GM23338 (cell line): ENCODE measurements at regions not wholly inside any gene's neighbourhood (a gene's known extent, or its start where the extent isn't known, plus 50 kb on each side); places are given as distances from the start of the nearest gene placed in this dataset.

Experiments
- ATAC-seq: fragments of 200-7000 bp; cut with Tn5 transposase; 3 replicates; pipeline ENCODE4 v1.9.1; 2020
- DNase-seq: peaks from one replicate; pipeline ENCODE4 v3.0.0-alpha.2; 2015; ENCODE audit warnings: low spot score
- H2AFZ ChIP-seq: fragments of 200-600 bp; sonication (generic); 2 replicates; pipeline ENCODE4 v1.8.0; 2016; ENCODE audit warnings: antibody characterized with exemption, mild to moderate bottlenecking, moderate library complexity
- H3F3A ChIP-seq: fragments of 200-600 bp; sonication (generic); replicated peaks from 2 replicates; pipeline ENCODE4 v1.8.0; 2017; ENCODE audit warnings: antibody characterized with exemption, mixed run types, low read depth
- H3K27ac ChIP-seq: fragments of 200-600 bp; sonication (generic); 2 replicates; pipeline ENCODE4 v1.6.1; 2016; ENCODE audit warnings: low read depth
- H3K27me3 ChIP-seq: fragments of 200-600 bp; sonication (generic); 2 replicates; pipeline ENCODE4 v1.8.0; 2016; ENCODE audit warnings: mild to moderate bottlenecking, mixed run types, moderate library complexity; ENCODE audit not compliant: insufficient read depth
- H3K36me3 ChIP-seq: fragments of 200-600 bp; sonication (generic); 2 replicates; pipeline ENCODE4 v1.8.0; 2016; ENCODE audit warnings: mild to moderate bottlenecking; ENCODE audit not compliant: insufficient read depth
- H3K4me1 ChIP-seq: fragments of 200-600 bp; sonication (generic); 2 replicates; pipeline ENCODE4 v1.8.0; 2016; ENCODE audit warnings: mild to moderate bottlenecking, moderate library complexity; ENCODE audit not compliant: insufficient read depth
- H3K4me2 ChIP-seq: fragments of 200-600 bp; sonication (generic); 2 replicates; pipeline ENCODE4 v1.7.1; 2017; ENCODE audit warnings: mixed run types
- H3K4me3 ChIP-seq: fragments of 200-600 bp; sonication (generic); 2 replicates; pipeline ENCODE4 v1.6.1; 2016; ENCODE audit warnings: mixed run types
- H3K79me2 ChIP-seq: fragments of 200-600 bp; sonication (generic); replicated peaks from 2 replicates; pipeline ENCODE4 v1.8.0; 2017; ENCODE audit warnings: mild to moderate bottlenecking; ENCODE audit not compliant: insufficient read depth
- H3K9me2 ChIP-seq: fragments of 200-600 bp; sonication (generic); 2 replicates; pipeline ENCODE4 v1.8.0; 2017; ENCODE audit not compliant: insufficient read depth
- H4K20me1 ChIP-seq: fragments of 200-600 bp; sonication (generic); replicated peaks from 2 replicates; pipeline ENCODE4 v1.8.0; 2017; ENCODE audit warnings: mild to moderate bottlenecking; ENCODE audit not compliant: insufficient read depth
- H3K27ac Mint-ChIP-seq: 2 replicates; pipeline ENCODE4 v1.8.0; 2020; ENCODE audit warnings: inconsistent platforms, mild to moderate bottlenecking, moderate library complexity, mixed read lengths
- H3K27me3 Mint-ChIP-seq: 3 replicates; pipeline ENCODE4 v1.8.0; 2022; ENCODE audit warnings: low read depth, mild to moderate bottlenecking, moderate library complexity, mixed read lengths, inconsistent platforms; ENCODE audit not compliant: insufficient read depth, poor library complexity
- H3K36me3 Mint-ChIP-seq: 3 replicates; pipeline ENCODE4 v1.8.0; 2021; ENCODE audit warnings: low read depth, mild to moderate bottlenecking, inconsistent platforms, moderate library complexity, mixed read lengths
- H3K4me1 Mint-ChIP-seq: 3 replicates; pipeline ENCODE4 v1.8.0; 2020; ENCODE audit warnings: mild to moderate bottlenecking, inconsistent platforms, mixed read lengths
- H3K4me3 Mint-ChIP-seq: 3 replicates; pipeline ENCODE4 v1.8.0; 2021; ENCODE audit warnings: moderate library complexity, mild to moderate bottlenecking, inconsistent platforms, mixed read lengths
- H3K9me3 Mint-ChIP-seq: 3 replicates; pipeline ENCODE4 v1.8.0; 2020; ENCODE audit warnings: moderate library complexity, mild to moderate bottlenecking, inconsistent platforms, mixed read lengths
- CREB1 ChIP-seq: fragments of 250-450 bp; sonication (Bioruptor Pico); IDR thresholded peaks from 2 replicates; pipeline ENCODE4 v1.5.0; 2020; ENCODE audit warnings: low read depth, mild to moderate bottlenecking, moderate library complexity
- JUNB ChIP-seq: IDR thresholded peaks from one replicate; pipeline ENCODE4 v1.6.1; 2016; ENCODE audit warnings: antibody characterized with exemption; ENCODE audit not compliant: unreplicated experiment
- REST ChIP-seq: IDR thresholded peaks from one replicate; pipeline ENCODE4 v1.6.1; 2018; ENCODE audit warnings: antibody characterized with exemption; ENCODE audit not compliant: unreplicated experiment
- STAT1 ChIP-seq: IDR thresholded peaks from one replicate; pipeline ENCODE4 v1.6.1; 2016; ENCODE audit warnings: antibody characterized with exemption; ENCODE audit not compliant: unreplicated experiment
- ZNF331 ChIP-seq: fragments of 250-450 bp; sonication (Bioruptor Pico); IDR thresholded peaks from 2 replicates; pipeline ENCODE4 v1.5.0; 2020; ENCODE audit warnings: low read depth, mild to moderate bottlenecking, moderate library complexity
- ZNF462 ChIP-seq: fragments of 250-450 bp; sonication (Bioruptor Pico); IDR thresholded peaks from 2 replicates; pipeline ENCODE4 v1.5.0; 2020; ENCODE audit warnings: mild to moderate bottlenecking, moderate library complexity

GRCh38 chrX:42135583-42136228, 212.4 kb upstream of the CASK start:
- Mint-ChIP-seq H3K27ac (no peak overlapping the region), H3K4me3 (no peak overlapping the region), H3K36me3 (no peaks in the 10 kb centered on the region), H3K27me3 (peaks cover 2% of the 10 kb centered on the region), H3K9me3 (peaks cover 4% of the 10 kb centered on the region; the same call in 2 of the 3 replicates), H3K4me1 (no peaks in the 10 kb centered on the region)
- no peaks in the 10 kb centered on the region for H3K27me3 ChIP-seq
- no peak for ATAC-seq
- H3K4me2 ChIP-seq: no peak overlapping the region
- no peaks in the 10 kb centered on the region for H3K4me1 ChIP-seq
- no peaks in the 10 kb centered on the region for H3K79me2 ChIP-seq
- H3F3A ChIP-seq: no peaks in the 10 kb centered on the region
- no peaks in the 10 kb centered on the region for H3K9me2 ChIP-seq
- no peak for TF ChIP-seq ZNF462 (CRISPR knock-in tag)
- TF ChIP-seq JUNB: no peak
- no peak for TF ChIP-seq ZNF331
- TF ChIP-seq CREB1 (CRISPR knock-in tag): no peak
- no peak for TF ChIP-seq STAT1
- no peak for TF ChIP-seq REST
- H2AFZ ChIP-seq: no peak overlapping the region
- no peaks in the 10 kb centered on the region for H3K36me3 ChIP-seq
- no peak overlapping the region for H3K27ac ChIP-seq
- no peak for DNase-seq
- no peak overlapping the region for H3K4me3 ChIP-seq
- H4K20me1 ChIP-seq: no peaks in the 10 kb centered on the region
